ENCODE measurements at regions not wholly inside any gene's neighbourhood (a gene's known extent, or its start where the extent isn't known, plus 50 kb on each side); places are given as distances from the start of the nearest gene placed in this dataset.

- TF ChIP-seq CTCF (conservative IDR thresholded peaks at IDR 0.05 in 1 of 2, IDR thresholded peaks at IDR 0.05 in 1 of 2; ENCODE audit: low read depth in 1 of 2, low read length in 2 of 2) (no peak), EZH2 (IDR thresholded peaks at IDR 0.05; ENCODE audit: low read length, missing control alignments) (no peak)
Measured at GRCh38 chr2:2872309-2872617, 505.4 kb downstream of the EIPR1 start.

Data from fibroblast of lung (primary cell).